Astrocyte of the cerebellum (primary cell): ENCODE measurements at regions not wholly inside any gene's neighbourhood (a gene's known extent, or its start where the extent isn't known, plus 50 kb on each side); places are given as distances from the start of the nearest gene placed in this dataset.

ENCODE experiments used
- DNase-seq: peaks from one replicate; pipeline ENCODE4 v3.0.0-alpha.2; 2011; ENCODE audit warnings: low read depth
- H3K4me3 ChIP-seq: 2 replicates; pipeline ENCODE4 v1.5.1; 2011; ENCODE audit warnings: mild to moderate bottlenecking, low read depth, low read length, moderate library complexity
- in situ Hi-C: cut with HindIII; loops from 2 replicates; pipeline ENCODE4 v1.10.0; 2017; ENCODE audit warnings: low sequenced_read_pairs
- TF ChIP-seq, protein P1 (sequence below): IDR thresholded peaks from 2 replicates; pipeline ENCODE4 v1.5.1; 2012; ENCODE audit warnings: low read length, low read depth, moderate library complexity, mild to moderate bottlenecking; ENCODE audit errors: missing control alignments

DNA sequence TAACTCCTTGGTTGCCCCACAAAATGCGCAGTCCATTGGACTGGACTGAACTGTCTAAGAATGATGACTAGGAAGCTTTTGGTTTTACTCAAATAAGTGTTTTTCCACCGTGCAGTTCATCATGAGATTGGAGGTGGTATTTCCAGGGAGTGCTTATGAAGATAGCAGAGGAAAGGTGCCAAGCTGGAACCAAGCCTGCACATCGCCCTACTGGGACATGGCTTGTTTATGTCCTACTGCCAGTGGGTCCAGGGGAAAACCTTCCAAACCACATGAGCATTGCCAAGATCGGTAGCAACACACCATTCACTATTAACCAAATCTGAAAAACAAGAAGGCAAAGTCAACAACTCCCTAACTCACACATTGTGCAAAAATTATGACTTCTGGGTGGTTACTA, 54.7 kb upstream of the DSCAM start:
- DNase-seq: no peak
- TF ChIP-seq, protein P1, sequence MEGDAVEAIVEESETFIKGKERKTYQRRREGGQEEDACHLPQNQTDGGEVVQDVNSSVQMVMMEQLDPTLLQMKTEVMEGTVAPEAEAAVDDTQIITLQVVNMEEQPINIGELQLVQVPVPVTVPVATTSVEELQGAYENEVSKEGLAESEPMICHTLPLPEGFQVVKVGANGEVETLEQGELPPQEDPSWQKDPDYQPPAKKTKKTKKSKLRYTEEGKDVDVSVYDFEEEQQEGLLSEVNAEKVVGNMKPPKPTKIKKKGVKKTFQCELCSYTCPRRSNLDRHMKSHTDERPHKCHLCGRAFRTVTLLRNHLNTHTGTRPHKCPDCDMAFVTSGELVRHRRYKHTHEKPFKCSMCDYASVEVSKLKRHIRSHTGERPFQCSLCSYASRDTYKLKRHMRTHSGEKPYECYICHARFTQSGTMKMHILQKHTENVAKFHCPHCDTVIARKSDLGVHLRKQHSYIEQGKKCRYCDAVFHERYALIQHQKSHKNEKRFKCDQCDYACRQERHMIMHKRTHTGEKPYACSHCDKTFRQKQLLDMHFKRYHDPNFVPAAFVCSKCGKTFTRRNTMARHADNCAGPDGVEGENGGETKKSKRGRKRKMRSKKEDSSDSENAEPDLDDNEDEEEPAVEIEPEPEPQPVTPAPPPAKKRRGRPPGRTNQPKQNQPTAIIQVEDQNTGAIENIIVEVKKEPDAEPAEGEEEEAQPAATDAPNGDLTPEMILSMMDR: no peak
- no peak overlapping the region for H3K4me3 ChIP-seq
- in situ Hi-C loops: no loop called here

DNA sequence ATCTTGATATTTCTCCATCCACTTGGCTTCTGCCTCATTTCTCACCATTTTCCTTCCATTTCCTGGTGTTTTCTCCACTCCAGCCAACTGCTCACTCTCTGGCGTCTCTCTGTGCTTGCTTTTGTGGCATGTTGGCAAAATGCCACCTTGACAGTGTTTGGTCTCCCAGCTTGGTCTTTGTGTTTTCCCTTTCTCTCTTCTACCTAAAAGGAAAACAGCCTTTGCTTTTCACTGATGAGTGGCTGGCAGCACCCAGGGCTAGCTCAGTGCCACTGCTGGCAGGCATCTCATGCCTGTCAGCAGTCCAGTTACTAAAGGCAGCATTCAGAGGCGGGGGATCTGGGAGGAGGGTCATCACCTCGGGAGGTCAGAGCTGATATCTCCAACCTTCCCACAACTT, 55.3 kb upstream of the DSCAM start:
- TF ChIP-seq, protein P1: no peak
- no peak overlapping the region for H3K4me3 ChIP-seq
- no peak for DNase-seq
- in situ Hi-C loops: no loop called here

DNA sequence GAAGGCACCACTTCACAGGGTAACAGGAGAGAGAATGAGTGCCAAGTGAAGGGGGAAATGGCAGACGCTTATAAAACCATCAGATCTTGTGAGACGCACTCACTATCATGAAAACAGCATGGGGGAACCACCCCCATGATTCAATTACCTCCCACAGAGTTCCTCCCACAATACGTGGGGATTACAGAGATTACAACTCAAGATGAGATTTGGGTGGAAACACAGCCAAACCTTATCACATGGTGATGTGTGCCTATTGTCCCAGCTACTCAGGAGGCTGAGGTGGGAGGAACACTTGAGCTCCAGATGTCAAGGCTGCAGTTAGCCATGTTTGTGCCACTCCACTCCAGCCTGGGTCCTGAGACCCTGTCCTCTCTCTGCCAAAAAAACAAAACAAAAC, 56.0 kb upstream of the DSCAM start:
- in situ Hi-C loops: no loop called here
- TF ChIP-seq, protein P1: no peak
- H3K4me3 ChIP-seq: no peak overlapping the region
- no peak for DNase-seq

DNA sequence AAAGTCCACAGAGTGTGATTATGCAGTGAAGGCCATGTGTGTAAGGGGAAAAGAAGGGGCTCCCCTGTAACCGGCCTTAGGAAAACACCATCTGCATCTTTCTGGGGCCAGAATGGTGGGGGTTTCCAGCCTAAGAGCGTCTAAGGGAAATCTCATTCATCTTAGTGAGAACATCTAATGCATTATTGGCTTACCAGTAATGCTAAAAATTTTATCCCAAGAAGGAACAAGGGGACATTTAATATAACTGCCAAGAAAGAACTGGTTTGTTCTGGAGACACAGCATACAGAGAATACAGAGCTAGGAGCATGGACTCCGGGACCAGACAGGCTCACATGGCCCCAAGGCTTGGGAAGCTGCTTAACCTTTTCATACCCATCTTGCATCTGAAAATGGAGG, 58.3 kb upstream of the DSCAM start:
- no peak for DNase-seq
- TF ChIP-seq, protein P1: no peak
- in situ Hi-C loops: no loop called here
- no peak overlapping the region for H3K4me3 ChIP-seq

DNA sequence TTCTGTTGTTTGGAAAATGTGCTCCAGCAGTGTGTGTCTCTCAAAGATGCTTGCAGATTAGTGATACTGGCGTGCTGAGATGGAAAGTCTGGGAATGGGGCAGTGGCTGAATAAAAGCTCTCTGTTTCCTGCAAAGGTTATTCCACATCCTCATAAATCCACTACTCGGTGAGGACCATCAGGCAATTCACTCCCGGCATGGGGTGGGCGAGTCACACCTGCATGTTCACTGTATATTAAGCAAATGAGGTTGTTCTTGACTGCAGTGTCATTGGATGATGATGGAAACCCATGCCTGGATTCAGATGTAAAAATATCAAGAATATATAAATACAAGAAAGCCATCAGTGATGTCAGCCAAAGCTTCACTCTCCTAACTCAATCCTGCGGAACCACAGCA, 65.4 kb upstream of the DSCAM start:
- in situ Hi-C loops: no loop called here
- TF ChIP-seq, protein P1: no peak

DNA sequence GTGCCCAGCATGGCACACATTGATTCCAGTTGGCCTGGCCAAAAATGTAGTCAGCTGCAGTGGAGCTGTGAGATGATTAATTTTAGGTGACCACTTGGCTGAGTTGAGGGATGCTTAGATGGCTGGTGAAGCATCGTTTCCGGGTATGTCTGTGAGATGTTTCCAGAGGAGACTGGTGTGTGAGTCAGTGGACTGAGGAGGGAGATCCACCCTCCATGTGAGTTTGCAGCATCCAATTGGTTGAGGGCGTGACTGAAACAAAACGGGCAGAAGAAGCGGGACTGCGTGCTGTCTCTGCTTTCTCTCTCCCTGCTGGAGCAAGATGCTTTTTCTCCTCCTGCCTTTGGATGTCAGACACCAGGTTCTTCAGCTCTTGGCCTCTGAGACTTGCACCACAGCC, 68.2 kb upstream of the DSCAM start:
- in situ Hi-C loops: no loop called here
- H3K4me3 ChIP-seq: no peak overlapping the region
- no peak for DNase-seq
- TF ChIP-seq, protein P1: no peak

More for the DNA sequence above, 65.4 kb upstream of the DSCAM start:
- DNase-seq: no peak
- no peak overlapping the region for H3K4me3 ChIP-seq

DNA sequence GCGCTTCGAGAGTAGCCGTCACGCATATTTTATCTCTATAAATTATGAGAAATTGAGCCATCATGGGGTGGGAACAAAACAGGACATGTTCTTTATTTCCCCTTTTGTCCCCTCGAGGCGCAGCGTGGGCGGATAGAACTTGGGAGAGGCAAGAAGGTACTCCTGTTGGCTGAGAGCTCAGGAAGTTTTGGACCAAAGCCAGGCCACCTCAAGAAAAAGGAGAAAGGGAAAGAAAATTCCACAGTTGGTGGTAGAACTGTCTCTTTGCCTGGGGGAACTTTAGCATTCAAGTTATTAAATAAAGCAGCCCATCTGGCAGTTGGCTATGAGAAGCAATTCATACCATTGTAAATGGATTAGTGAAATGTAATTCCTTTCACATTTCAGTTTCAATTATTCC, 76.4 kb upstream of the DSCAM start:
- no peak overlapping the region for H3K4me3 ChIP-seq
- in situ Hi-C loops: no loop called here
- TF ChIP-seq, protein P1: no peak
- peak; percentile 13 for DNase-seq
